SK-N-SH treated with all-trans-retinoic acid at 6 μM for 48 hours (cell line): ENCODE measurements at regions not wholly inside any gene's neighbourhood (a gene's known extent, or its start where the extent isn't known, plus 50 kb on each side); places are given as distances from the start of the nearest gene placed in this dataset.

Experiments
- ATAC-seq: fragments of 200-7000 bp; cut with Tn5 transposase; 3 replicates; pipeline ENCODE4 v1.9.1; 2020; ENCODE audit warnings: mild to moderate bottlenecking, moderate library complexity
- BACH2 ChIP-seq: fragments of 250-450 bp; sonication (Bioruptor Pico); IDR thresholded peaks from 2 replicates; pipeline ENCODE4 v1.9.0; 2021; ENCODE audit warnings: mild to moderate bottlenecking, borderline replicate concordance
- CSDC2 ChIP-seq: fragments of 250-450 bp; sonication (Bioruptor Pico); IDR thresholded peaks from 2 replicates; pipeline ENCODE4 v1.5.0; 2020; ENCODE audit warnings: mild to moderate bottlenecking, moderate library complexity
- ESRRG ChIP-seq: fragments of 250-450 bp; sonication (Bioruptor Pico); IDR thresholded peaks from 2 replicates; pipeline ENCODE4 v1.6.1; 2021; ENCODE audit warnings: mild to moderate bottlenecking
- GLIS3 ChIP-seq: fragments of 250-450 bp; sonication (Bioruptor Pico); IDR thresholded peaks from 2 replicates; pipeline ENCODE4 v1.5.0; 2020; ENCODE audit warnings: mild to moderate bottlenecking, moderate library complexity
- OSR1 ChIP-seq: fragments of 250-450 bp; sonication (Bioruptor Pico); IDR thresholded peaks from 2 replicates; pipeline ENCODE4 v1.8.0; 2022; ENCODE audit warnings: moderate library complexity, mild to moderate bottlenecking, inconsistent platforms
- PPARA ChIP-seq: fragments of 250-450 bp; sonication (Bioruptor Pico); IDR thresholded peaks from 2 replicates; pipeline ENCODE4 v1.5.0; 2020; ENCODE audit warnings: mild to moderate bottlenecking, borderline replicate concordance
- RARB ChIP-seq: fragments of 250-450 bp; sonication (Bioruptor Pico); IDR thresholded peaks from 2 replicates; pipeline ENCODE4 v1.8.0; 2021; ENCODE audit warnings: mild to moderate bottlenecking, moderate library complexity
- SNAI2 ChIP-seq: fragments of 250-450 bp; sonication (Bioruptor Pico); IDR thresholded peaks from 2 replicates; pipeline ENCODE4 v1.5.0; 2020; ENCODE audit warnings: mild to moderate bottlenecking, moderate library complexity
- TCF4 ChIP-seq: fragments of 250-450 bp; sonication (Bioruptor Pico); IDR thresholded peaks from 2 replicates; pipeline ENCODE4 v1.8.0; 2021; ENCODE audit warnings: mild to moderate bottlenecking, moderate library complexity, borderline replicate concordance
- TOX ChIP-seq: fragments of 250-450 bp; sonication (Bioruptor Pico); IDR thresholded peaks from 2 replicates; pipeline ENCODE4 v1.8.0; 2021; ENCODE audit warnings: mild to moderate bottlenecking, moderate library complexity, borderline replicate concordance
- ZFP30 ChIP-seq: fragments of 450-650 bp; formaldehyde crosslinking; IDR thresholded peaks from 2 replicates; pipeline ENCODE4 v1.5.0; 2022; ENCODE audit warnings: mild to moderate bottlenecking, moderate library complexity
- ZNF565 ChIP-seq: fragments of 450-650 bp; formaldehyde crosslinking; conservative IDR thresholded peaks from 2 replicates; pipeline ENCODE4 v1.5.0; 2020; ENCODE audit warnings: low read depth, mild to moderate bottlenecking, moderate library complexity
- ZNF70 ChIP-seq: fragments of 450-650 bp; formaldehyde crosslinking; IDR thresholded peaks from 2 replicates; pipeline ENCODE4 v1.5.0; 2020; ENCODE audit warnings: mild to moderate bottlenecking, moderate library complexity
- ZNF8 ChIP-seq: fragments of 450-650 bp; formaldehyde crosslinking; IDR thresholded peaks from 2 replicates; pipeline ENCODE4 v1.5.0; 2020; ENCODE audit warnings: mild to moderate bottlenecking, moderate library complexity
- TF ChIP-seq, protein P1 (sequence below): fragments of 250-450 bp; sonication (Bioruptor Pico); IDR thresholded peaks from 2 replicates; pipeline ENCODE4 v1.8.0; 2021; ENCODE audit warnings: low read depth, mild to moderate bottlenecking, moderate library complexity, borderline replicate concordance
- TF ChIP-seq, protein P2 (sequence below): fragments of 250-450 bp; sonication (Bioruptor Pico); IDR thresholded peaks from 2 replicates; pipeline ENCODE4 v1.5.0; 2020; ENCODE audit warnings: mild to moderate bottlenecking, moderate library complexity
- TF ChIP-seq, protein P3 (sequence below): fragments of 250-450 bp; sonication (Bioruptor Pico); IDR thresholded peaks from 2 replicates; pipeline ENCODE4 v1.5.1; 2021; ENCODE audit warnings: mild to moderate bottlenecking, moderate library complexity
- TF ChIP-seq, protein P4 (sequence below): fragments of 250-450 bp; sonication (Bioruptor Pico); IDR thresholded peaks from 2 replicates; pipeline ENCODE4 v1.5.1; 2020; ENCODE audit warnings: low read depth, mild to moderate bottlenecking, moderate library complexity

DNA sequence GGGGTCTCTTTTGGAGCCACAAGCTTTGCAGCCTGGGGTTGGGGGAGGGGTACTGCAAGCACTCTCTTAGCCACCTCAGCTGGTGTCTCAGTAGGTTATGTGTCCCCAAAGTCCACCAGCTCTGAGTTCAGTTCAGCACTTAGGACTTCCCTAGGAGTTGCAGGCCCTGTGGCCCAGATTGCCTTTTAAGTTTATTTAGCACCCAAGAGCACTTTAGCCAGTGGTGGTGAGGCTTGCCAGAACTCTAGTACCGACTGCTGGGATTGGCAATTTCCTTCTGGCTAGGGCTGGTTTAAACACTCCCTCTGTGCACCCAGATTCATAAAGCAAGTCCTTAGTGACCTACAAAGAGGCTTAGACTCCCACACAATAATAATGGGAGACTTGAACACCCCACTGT lies 489.9 kb upstream of the RPS6KA3 start (continued):
- TF ChIP-seq ZFP30 (CRISPR knock-in tag) = no peak

DNA sequence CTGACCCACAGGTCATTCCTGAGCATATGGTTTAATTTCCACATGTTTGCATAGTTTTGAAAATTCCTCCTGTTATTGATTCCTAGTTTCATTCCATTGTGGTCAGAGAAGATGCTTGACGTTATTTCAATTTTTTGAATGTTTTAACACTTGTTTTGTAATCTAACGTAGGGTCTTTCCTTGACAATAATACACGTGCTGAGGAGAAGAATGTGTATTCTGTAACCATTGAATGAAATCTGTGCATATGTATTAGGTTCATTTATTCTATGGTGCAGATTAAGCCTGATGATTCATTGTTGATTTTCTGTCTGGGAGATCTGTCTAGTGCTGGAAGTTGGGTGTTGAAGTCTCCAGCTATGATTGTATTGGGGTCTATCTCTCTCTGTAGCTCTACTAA lies 486.4 kb upstream of the RPS6KA3 start:
- TF ChIP-seq, protein P1, sequence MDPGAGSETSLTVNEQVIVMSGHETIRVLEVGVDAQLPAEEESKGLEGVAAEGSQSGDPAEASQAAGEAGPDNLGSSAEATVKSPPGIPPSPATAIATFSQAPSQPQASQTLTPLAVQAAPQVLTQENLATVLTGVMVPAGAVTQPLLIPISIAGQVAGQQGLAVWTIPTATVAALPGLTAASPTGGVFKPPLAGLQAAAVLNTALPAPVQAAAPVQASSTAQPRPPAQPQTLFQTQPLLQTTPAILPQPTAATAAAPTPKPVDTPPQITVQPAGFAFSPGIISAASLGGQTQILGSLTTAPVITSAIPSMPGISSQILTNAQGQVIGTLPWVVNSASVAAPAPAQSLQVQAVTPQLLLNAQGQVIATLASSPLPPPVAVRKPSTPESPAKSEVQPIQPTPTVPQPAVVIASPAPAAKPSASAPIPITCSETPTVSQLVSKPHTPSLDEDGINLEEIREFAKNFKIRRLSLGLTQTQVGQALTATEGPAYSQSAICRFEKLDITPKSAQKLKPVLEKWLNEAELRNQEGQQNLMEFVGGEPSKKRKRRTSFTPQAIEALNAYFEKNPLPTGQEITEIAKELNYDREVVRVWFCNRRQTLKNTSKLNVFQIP = no peak
- TF ChIP-seq BACH2 (no peak), CSDC2 (no peak), ZNF8 (CRISPR knock-in tag) (no peak), RARB (CRISPR knock-in tag) (no peak), TCF4 (CRISPR knock-in tag) (no peak), ZFP30 (CRISPR knock-in tag) (no peak), PPARA (CRISPR knock-in tag) (no peak), ZNF70 (no peak), GLIS3 (CRISPR knock-in tag) (no peak), ZNF565 (CRISPR knock-in tag) (no peak), OSR1 (CRISPR knock-in tag) (no peak)
- TF ChIP-seq, protein P2, sequence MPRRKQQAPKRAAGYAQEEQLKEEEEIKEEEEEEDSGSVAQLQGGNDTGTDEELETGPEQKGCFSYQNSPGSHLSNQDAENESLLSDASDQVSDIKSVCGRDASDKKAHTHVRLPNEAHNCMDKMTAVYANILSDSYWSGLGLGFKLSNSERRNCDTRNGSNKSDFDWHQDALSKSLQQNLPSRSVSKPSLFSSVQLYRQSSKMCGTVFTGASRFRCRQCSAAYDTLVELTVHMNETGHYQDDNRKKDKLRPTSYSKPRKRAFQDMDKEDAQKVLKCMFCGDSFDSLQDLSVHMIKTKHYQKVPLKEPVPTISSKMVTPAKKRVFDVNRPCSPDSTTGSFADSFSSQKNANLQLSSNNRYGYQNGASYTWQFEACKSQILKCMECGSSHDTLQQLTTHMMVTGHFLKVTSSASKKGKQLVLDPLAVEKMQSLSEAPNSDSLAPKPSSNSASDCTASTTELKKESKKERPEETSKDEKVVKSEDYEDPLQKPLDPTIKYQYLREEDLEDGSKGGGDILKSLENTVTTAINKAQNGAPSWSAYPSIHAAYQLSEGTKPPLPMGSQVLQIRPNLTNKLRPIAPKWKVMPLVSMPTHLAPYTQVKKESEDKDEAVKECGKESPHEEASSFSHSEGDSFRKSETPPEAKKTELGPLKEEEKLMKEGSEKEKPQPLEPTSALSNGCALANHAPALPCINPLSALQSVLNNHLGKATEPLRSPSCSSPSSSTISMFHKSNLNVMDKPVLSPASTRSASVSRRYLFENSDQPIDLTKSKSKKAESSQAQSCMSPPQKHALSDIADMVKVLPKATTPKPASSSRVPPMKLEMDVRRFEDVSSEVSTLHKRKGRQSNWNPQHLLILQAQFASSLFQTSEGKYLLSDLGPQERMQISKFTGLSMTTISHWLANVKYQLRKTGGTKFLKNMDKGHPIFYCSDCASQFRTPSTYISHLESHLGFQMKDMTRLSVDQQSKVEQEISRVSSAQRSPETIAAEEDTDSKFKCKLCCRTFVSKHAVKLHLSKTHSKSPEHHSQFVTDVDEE (CRISPR knock-in tag) = no peak
- TF ChIP-seq, protein P3, sequence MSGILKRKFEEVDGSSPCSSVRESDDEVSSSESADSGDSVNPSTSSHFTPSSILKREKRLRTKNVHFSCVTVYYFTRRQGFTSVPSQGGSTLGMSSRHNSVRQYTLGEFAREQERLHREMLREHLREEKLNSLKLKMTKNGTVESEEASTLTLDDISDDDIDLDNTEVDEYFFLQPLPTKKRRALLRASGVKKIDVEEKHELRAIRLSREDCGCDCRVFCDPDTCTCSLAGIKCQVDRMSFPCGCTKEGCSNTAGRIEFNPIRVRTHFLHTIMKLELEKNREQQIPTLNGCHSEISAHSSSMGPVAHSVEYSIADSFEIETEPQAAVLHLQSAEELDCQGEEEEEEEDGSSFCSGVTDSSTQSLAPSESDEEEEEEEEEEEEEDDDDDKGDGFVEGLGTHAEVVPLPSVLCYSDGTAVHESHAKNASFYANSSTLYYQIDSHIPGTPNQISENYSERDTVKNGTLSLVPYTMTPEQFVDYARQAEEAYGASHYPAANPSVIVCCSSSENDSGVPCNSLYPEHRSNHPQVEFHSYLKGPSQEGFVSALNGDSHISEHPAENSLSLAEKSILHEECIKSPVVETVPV (CRISPR knock-in tag) = no peak
- TF ChIP-seq, protein P4, sequence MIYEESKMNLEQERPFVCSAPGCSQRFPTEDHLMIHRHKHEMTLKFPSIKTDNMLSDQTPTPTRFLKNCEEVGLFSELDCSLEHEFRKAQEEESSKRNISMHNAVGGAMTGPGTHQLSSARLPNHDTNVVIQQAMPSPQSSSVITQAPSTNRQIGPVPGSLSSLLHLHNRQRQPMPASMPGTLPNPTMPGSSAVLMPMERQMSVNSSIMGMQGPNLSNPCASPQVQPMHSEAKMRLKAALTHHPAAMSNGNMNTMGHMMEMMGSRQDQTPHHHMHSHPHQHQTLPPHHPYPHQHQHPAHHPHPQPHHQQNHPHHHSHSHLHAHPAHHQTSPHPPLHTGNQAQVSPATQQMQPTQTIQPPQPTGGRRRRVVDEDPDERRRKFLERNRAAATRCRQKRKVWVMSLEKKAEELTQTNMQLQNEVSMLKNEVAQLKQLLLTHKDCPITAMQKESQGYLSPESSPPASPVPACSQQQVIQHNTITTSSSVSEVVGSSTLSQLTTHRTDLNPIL = no peak
- no peak for ATAC-seq

DNA sequence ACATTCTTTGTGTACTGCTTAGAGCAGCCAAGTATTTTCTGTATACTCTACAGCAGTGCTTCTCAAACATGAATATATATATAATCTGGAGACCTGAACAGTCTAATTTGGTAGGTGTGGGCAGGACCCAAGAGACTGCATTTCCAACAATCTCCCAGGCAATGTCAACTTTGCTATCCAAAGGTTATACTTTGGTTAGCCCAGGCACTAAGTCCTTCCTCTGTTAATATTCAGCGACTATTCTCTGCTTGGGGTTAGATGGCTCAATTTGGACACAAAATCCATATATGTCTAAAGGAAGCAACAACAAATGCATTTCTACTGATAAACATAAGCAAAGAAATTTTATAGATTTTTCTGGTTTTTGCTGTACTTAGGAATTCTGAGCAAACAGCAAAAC lies 480.0 kb upstream of the RPS6KA3 start:
- ATAC-seq = no peak
- no peak for TF ChIP-seq SNAI2 (CRISPR knock-in tag)

DNA sequence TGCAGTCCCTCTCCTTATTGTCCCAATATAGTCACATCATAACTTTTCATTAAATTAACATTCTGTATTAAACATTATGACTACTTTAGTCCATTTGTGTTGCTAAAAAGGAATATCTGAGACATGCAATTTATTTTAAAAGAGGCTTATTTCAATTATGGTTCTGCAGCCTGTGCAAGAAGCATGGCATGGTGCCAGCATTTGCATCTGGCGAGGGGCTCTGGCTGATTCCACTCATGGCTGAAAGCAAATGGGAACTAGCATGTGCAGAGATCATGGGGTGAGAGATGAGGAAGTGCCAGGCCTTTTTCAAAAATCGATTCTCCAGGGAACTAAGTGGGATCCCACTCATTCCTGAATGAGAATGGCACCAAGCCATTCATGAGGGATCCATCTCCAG lies 476.3 kb upstream of the RPS6KA3 start:
- ATAC-seq = no peak
- no peak for TF ChIP-seq CSDC2
- TF ChIP-seq GLIS3 (CRISPR knock-in tag) = no peak
- TF ChIP-seq, protein P4 = no peak
- no peak for TF ChIP-seq ZNF565 (CRISPR knock-in tag)
- TF ChIP-seq RARB (CRISPR knock-in tag) = no peak
- TF ChIP-seq, protein P3 (CRISPR knock-in tag) = no peak
- TF ChIP-seq, protein P1 = no peak
- no peak for TF ChIP-seq ZNF8 (CRISPR knock-in tag)
- no peak for TF ChIP-seq ZNF70
- no peak for TF ChIP-seq ZFP30 (CRISPR knock-in tag)
- no peak for TF ChIP-seq TCF4 (CRISPR knock-in tag)
- TF ChIP-seq, protein P2 (CRISPR knock-in tag) = no peak
- no peak for TF ChIP-seq TOX (CRISPR knock-in tag)
- no peak for TF ChIP-seq BACH2
- no peak for TF ChIP-seq ESRRG (CRISPR knock-in tag)
